Sigmoid colon (tissue), 6 donors: ENCODE measurements at regions not wholly inside any gene's neighbourhood (a gene's known extent, or its start where the extent isn't known, plus 50 kb on each side); places are given as distances from the start of the nearest gene placed in this dataset.

Experiments
- DNase-seq: peaks from one replicate; pipeline ENCODE4 v3.0.0-alpha.2; 2019
- H3K27ac ChIP-seq, 4 donors: fragments of 200-600 bp; sonication (generic); one replicate each; pipeline ENCODE4 v1.5.1; 2016 to 2019; ENCODE audit warnings: mild to moderate bottlenecking in 1 of 4
- H3K27me3 ChIP-seq, 3 donors: fragments of 200-600 bp; sonication (generic); one replicate each; pipeline ENCODE4 v1.5.1; 2019; ENCODE audit warnings: mild to moderate bottlenecking in 1 of 3
- H3K36me3 ChIP-seq, 4 donors: fragments of 200-600 bp; sonication (generic); one replicate each; pipeline ENCODE4 v1.5.1; 2016 to 2019
- H3K4me1 ChIP-seq, 4 donors: fragments of 200-600 bp; sonication (generic); one replicate each; pipeline ENCODE4 v1.5.1; 2017 to 2019
- H3K4me3 ChIP-seq, 4 donors: fragments of 200-600 bp; sonication (generic); one replicate each; pipeline ENCODE4 v1.5.1; 2017 to 2019; ENCODE audit warnings: mild to moderate bottlenecking in 2 of 4, moderate library complexity in 1 of 4
- H3K9me3 ChIP-seq, 4 donors: fragments of 200-600 bp in 3 of 4; sonication (generic) in 3 of 4; one replicate each; pipeline versions ENCODE4 v1.5.1 to v1.6.1; 2013 to 2019
- EP300 ChIP-seq, 4 donors: sonication (generic); formaldehyde crosslinking; IDR thresholded peaks; one replicate each; pipeline ENCODE4 v1.6.1; 2017; ENCODE audit warnings: antibody characterized with exemption in 4 of 4
- POLR2A ChIP-seq, 2 donors: fragments of 450-650 bp; IDR thresholded peaks; one replicate each; pipeline ENCODE4 v1.6.1; 2016; ENCODE audit warnings: antibody characterized with exemption in 2 of 2, mild to moderate bottlenecking in 2 of 2, moderate library complexity in 2 of 2
- POLR2AphosphoS5 ChIP-seq, 4 donors: sonication (generic); formaldehyde crosslinking; IDR thresholded peaks; one replicate each; pipeline ENCODE4 v1.6.1; 2017; ENCODE audit warnings: antibody characterized with exemption in 4 of 4
- WGBS, 2 donors: extraction: QIAGEN DNeasy Blood & Tissue Kit; methylation state at CpG; one replicate each; pipeline ENCODE4 v1.1.7; 2013; 5-methylcytosine and 5-hydroxymethylcytosine counted together
- intact Hi-C: fragments of 100-400 bp; cut with DNase I; formaldehyde crosslinking; loops from one replicate; pipeline ENCODE4 v1.15.1; 2023
- TF ChIP-seq, protein P1 (sequence below), 4 experiments: fragments of 450-650 bp in 3 of 4; fragments of 200-600 bp in 1 of 4; IDR thresholded peaks; one replicate each; pipeline ENCODE4 v1.5.1; 2016 to 2019; ENCODE audit warnings: antibody characterized with exemption in 4 of 4, mild to moderate bottlenecking in 3 of 4, moderate library complexity in 2 of 4
- donor health status: healthy with polysubstance abuse.
- donor health status: healthy.

DNA sequence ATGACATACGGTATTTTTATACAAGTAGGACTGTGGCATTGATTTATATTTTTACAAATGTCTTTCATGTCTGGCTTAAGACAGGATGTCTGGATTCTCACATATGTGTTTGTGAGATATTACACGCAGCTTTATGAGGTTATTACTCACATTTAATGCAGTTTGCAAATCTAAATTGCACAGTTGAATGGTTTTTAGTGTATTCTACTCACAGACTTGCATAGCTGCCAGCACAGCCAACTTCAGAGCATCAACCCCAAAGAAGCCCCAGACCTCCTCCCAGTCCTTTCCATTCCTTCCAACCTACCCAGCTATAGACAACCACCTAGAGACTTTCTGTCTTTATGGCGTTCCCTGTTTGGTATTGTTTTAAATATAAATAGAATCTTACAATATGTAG, 193.8 kb upstream of the SHH start:
- Histone ChIP-seq H3K9me3 (peaks cover 0 to 3% (median 0%) of the 10 kb centered on the region in 4 donors), H3K4me1 (no peaks in the 10 kb centered on the region), H3K36me3 (no peaks in the 10 kb centered on the region), H3K4me3 (no peak overlapping the region), H3K27ac (no peak overlapping the region), H3K27me3 (no peaks in the 10 kb centered on the region)
- no peak for TF ChIP-seq EP300 (IDR thresholded peaks at IDR 0.05)
- DNase-seq = no peak
- 55 to 79% methylated on average over 3 of the region's 3 CpGs for WGBS, 2 donors
- intact Hi-C loops = no loop called here

DNA sequence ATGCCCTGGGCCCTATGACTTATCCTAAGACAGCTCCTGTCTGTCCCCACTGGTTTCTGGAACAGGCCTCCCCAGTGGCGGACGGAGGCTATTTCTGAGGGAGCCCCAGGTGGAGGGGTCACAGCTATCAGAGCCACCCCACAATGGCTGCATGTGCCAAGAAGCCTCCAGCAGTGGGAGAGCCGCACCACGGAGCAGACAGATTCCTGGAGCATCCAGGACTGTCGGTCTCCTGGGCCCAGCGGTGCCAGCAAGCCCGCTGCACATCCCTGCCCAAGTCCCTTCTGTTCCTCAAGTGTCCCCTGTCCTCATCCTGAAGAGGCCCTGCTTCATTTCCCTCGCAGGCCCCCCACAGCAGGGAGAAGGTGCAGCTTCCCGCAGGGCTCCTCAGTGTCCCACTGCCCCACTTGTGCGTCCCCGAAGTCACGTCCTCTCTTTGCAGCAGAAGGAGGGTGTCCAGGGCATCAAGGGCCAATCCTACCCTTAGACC, 193.0 kb upstream of the SHH start:
- DNase-seq = no peak
- Histone ChIP-seq H3K36me3 (no peaks in the 10 kb centered on the region), H3K4me3 (no peak overlapping the region), H3K9me3 (peaks cover 0 to 3% (median 0%) of the 10 kb centered on the region in 4 donors), H3K4me1 (no peaks in the 10 kb centered on the region), H3K27me3 (no peaks in the 10 kb centered on the region), H3K27ac (no peak overlapping the region)
- 86 to 93% methylated on average over 12 of the region's 12 CpGs for WGBS, 2 donors
- intact Hi-C loops = no loop called here
- TF ChIP-seq POLR2AphosphoS5 (IDR thresholded peaks at IDR 0.05) (no peak), POLR2A (IDR thresholded peaks at IDR 0.05) (no peak), EP300 (IDR thresholded peaks at IDR 0.05) (no peak)
- TF ChIP-seq, protein P1, sequence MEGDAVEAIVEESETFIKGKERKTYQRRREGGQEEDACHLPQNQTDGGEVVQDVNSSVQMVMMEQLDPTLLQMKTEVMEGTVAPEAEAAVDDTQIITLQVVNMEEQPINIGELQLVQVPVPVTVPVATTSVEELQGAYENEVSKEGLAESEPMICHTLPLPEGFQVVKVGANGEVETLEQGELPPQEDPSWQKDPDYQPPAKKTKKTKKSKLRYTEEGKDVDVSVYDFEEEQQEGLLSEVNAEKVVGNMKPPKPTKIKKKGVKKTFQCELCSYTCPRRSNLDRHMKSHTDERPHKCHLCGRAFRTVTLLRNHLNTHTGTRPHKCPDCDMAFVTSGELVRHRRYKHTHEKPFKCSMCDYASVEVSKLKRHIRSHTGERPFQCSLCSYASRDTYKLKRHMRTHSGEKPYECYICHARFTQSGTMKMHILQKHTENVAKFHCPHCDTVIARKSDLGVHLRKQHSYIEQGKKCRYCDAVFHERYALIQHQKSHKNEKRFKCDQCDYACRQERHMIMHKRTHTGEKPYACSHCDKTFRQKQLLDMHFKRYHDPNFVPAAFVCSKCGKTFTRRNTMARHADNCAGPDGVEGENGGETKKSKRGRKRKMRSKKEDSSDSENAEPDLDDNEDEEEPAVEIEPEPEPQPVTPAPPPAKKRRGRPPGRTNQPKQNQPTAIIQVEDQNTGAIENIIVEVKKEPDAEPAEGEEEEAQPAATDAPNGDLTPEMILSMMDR (IDR thresholded peaks at IDR 0.05) = no peak

DNA sequence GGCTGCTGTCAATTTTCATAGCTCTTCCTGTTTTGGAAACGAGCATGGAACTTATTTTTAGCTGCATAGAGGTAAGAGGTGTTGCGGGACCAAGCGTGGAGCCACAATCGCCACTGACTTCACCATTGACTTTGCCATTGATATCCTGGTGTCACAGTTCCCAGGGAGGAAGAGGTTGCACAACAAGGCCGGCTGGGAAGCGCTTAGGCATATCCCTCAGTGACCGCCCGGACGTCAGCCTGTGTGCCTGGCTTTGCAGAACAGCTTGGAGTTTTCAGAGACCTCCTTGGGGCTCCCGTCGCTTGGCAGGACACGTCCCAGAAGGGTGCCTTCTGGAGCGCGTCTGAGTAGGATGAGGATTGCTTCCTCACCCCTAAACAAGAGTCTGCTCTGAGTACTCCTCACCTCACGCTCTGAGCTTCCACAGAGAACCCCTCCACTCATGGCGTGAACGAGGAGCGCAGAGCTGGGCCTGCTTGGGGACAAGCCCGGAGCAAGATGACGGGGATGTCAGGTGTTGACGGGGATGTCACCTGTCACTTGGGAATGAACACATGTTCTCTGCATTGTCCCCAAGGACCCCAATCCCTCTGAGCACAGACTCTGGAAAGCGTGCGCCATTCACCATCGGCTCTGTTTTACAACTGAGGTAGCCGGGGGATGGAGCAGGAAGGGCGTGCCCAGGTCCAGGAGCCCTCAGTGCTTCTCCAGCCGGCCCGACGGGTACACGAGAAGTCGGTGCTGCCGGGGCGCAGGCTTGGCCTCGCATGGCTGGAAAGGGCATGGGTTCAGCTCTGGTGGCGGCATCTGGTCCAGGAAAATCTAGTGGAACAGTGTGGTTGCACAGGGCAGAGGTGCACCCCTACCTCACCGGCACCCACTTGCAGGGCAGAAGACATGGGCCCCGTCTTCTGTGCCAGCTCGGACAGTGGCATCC, 192.3 kb upstream of the SHH start:
- WGBS, 2 donors = 88% methylated on average over 38 of the region's 38 CpGs
- TF ChIP-seq EP300 (IDR thresholded peaks at IDR 0.05) = no peak
- no peak for TF ChIP-seq POLR2AphosphoS5 (IDR thresholded peaks at IDR 0.05)
- TF ChIP-seq POLR2A (IDR thresholded peaks at IDR 0.05) = no peak
- TF ChIP-seq, protein P1 (IDR thresholded peaks at IDR 0.05) = no peak
- H3K4me1 ChIP-seq = no peaks in the 10 kb centered on the region
- H3K4me3 ChIP-seq = no peak overlapping the region
- H3K9me3 ChIP-seq = peaks cover 0 to 3% (median 0%) of the 10 kb centered on the region in 4 donors
- no peaks in the 10 kb centered on the region for H3K36me3 ChIP-seq
- no peak for DNase-seq
- no peak overlapping the region for H3K27ac ChIP-seq
- intact Hi-C loops = no loop called here
- H3K27me3 ChIP-seq = no peaks in the 10 kb centered on the region

DNA sequence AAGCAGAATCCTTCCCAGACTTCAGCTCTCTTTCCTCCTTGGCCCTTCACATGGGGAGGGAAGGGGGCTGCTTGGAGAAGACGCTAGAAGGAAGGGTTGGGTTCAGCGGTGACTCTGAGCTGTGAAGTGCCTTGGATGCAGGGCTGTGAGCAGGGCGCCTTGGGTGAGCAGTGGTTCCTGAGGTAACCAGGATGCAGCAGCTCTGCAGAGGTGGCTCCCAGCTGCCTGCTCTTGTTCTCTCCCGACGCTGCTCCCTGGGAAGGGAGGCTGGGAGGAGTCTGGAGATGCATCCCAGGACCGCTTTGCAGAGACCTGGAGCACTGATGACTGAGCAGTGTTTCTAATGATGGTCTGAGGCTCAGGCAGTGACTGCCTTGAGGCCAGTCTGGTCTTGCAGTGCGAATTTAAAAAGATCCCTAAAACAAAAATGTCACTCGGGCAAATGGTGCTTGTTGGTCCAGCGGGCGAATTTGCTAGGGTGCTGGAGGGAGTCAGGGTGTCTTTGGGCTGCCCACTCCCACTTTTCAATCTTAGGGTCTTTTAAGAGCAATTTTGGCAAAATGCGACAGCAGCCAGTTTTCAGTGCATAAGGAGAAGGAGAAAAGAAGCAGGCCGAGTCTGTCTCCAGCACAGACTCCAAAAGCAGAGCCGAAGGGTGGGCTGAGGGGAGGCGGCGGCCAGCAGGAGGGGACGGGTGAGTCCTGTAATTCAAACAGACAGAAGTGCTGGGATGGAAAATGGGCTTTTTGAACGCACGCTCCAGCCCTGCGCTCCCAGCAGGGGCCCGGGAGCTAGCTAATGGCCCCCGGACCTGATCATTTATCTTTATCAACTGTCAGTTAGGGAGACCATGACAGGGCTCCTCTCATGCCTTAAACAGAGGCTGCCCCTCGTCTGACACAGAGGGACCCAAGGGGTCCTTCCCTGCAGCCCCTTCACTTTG, 191.2 kb upstream of the SHH start:
- H3K36me3 ChIP-seq = no peaks in the 10 kb centered on the region
- intact Hi-C loops = no loop called here
- no peak for DNase-seq

More for the DNA sequence above, 191.2 kb upstream of the SHH start:
- peaks cover 0 to 3% (median 0%) of the 10 kb centered on the region in 4 donors for H3K9me3 ChIP-seq
- 63 to 77% methylated on average over 22 of the region's 22 CpGs for WGBS, 2 donors
- H3K4me1 ChIP-seq = no peaks in the 10 kb centered on the region
- peaks cover 0 to 4% (median 0%) of the 10 kb centered on the region in 3 donors for H3K27me3 ChIP-seq
- H3K4me3 ChIP-seq = no peak overlapping the region
- TF ChIP-seq EP300 (IDR thresholded peaks at IDR 0.05) (no peak), POLR2A (IDR thresholded peaks at IDR 0.05) (no peak), POLR2AphosphoS5 (IDR thresholded peaks at IDR 0.05) (no peak)
- TF ChIP-seq, protein P1 (IDR thresholded peaks at IDR 0.05) = no peak
- no peak overlapping the region for H3K27ac ChIP-seq
